DOHH2 (cell line): ENCODE measurements at regions not wholly inside any gene's neighbourhood (a gene's known extent, or its start where the extent isn't known, plus 50 kb on each side); places are given as distances from the start of the nearest gene placed in this dataset.

Source experiments
- EZH2phosphoT487 ChIP-seq: fragments of 200-600 bp; sonication (generic); IDR thresholded peaks from 2 replicates; pipeline ENCODE4 v1.6.1; 2017; ENCODE audit warnings: borderline replicate concordance, mild to moderate bottlenecking, antibody characterized with exemption, low read length, moderate library complexity, mixed read lengths
- TF ChIP-seq, protein P1 (sequence below): fragments of 200-600 bp; sonication (generic); IDR thresholded peaks from one replicate; pipeline ENCODE4 v1.5.1; 2014; ENCODE audit warnings: antibody characterized with exemption, mild to moderate bottlenecking, low read depth, low read length; ENCODE audit not compliant: poor library complexity, severe bottlenecking

DNA sequence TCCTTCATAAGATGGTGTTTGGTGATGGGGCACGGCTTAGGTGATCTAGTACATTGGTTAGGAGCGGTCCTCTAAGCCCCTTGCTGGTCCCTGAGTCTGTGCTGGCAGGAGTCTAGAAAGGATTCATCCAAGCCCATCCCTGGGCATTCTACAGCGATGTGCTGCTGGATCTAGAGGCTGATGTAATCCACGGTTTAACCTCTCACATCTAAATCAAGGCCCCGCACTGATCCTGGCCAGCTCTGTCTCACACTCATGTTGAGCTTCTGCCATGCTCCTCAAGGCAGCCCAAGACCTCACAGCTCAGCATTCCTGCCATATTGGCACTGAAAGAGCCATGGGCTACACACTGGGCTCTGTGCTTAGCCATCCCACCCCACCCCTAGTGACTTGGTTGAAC is 664.8 kb downstream of the STK39 start:
- TF ChIP-seq, protein P1, sequence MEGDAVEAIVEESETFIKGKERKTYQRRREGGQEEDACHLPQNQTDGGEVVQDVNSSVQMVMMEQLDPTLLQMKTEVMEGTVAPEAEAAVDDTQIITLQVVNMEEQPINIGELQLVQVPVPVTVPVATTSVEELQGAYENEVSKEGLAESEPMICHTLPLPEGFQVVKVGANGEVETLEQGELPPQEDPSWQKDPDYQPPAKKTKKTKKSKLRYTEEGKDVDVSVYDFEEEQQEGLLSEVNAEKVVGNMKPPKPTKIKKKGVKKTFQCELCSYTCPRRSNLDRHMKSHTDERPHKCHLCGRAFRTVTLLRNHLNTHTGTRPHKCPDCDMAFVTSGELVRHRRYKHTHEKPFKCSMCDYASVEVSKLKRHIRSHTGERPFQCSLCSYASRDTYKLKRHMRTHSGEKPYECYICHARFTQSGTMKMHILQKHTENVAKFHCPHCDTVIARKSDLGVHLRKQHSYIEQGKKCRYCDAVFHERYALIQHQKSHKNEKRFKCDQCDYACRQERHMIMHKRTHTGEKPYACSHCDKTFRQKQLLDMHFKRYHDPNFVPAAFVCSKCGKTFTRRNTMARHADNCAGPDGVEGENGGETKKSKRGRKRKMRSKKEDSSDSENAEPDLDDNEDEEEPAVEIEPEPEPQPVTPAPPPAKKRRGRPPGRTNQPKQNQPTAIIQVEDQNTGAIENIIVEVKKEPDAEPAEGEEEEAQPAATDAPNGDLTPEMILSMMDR: no peak
- TF ChIP-seq EZH2phosphoT487: no peak
